Activated CD8-positive, alpha-beta T cell treated with anti-CD3 and anti-CD28 coated beads for 36 hours (primary cell): ENCODE measurements at regions not wholly inside any gene's neighbourhood (a gene's known extent, or its start where the extent isn't known, plus 50 kb on each side); places are given as distances from the start of the nearest gene placed in this dataset.
"Not testable (repeated sequence)": the region's sequence is repeated elsewhere in the genome, so short reads cannot be mapped to it uniquely, and the experiment has no call there.

Experiments
- ATAC-seq: fragments of 200-7000 bp; cut with Tn5 transposase; one replicate; pipeline ENCODE4 v1.10.0; 2021; ENCODE audit warnings: mild to moderate bottlenecking, moderate library complexity
- CTCF ChIA-PET: fragments of 350-600 bp; sonication (Branson Sonifier 250); formaldehyde crosslinking; loops from one replicate; lab custom pipeline; 2021; ENCODE audit warnings: antibody characterized with exemption; lab: Charles Lee
- POLR2A ChIA-PET: fragments of 350-600 bp; sonication (Branson Sonifier 250); formaldehyde crosslinking; loops from one replicate; lab custom pipeline; 2021; ENCODE audit warnings: antibody characterized with exemption; lab: Charles Lee
- DNase-seq: peaks from one replicate; pipeline ENCODE4 v3.0.0-alpha.2; 2020
- H3K27ac Mint-ChIP-seq: one replicate; pipeline ENCODE4 v1.8.0; 2021; ENCODE audit warnings: mild to moderate bottlenecking, mixed read lengths
- H3K27me3 Mint-ChIP-seq: one replicate; pipeline ENCODE4 v1.8.0; 2021; ENCODE audit warnings: mixed read lengths
- H3K36me3 Mint-ChIP-seq: one replicate; pipeline ENCODE4 v1.8.0; 2021; ENCODE audit warnings: low read depth, mixed read lengths
- H3K4me1 Mint-ChIP-seq: one replicate; pipeline ENCODE4 v1.8.0; 2021; ENCODE audit warnings: low read depth, mixed read lengths
- H3K4me3 Mint-ChIP-seq: one replicate; pipeline ENCODE4 v1.8.0; 2021; ENCODE audit warnings: mild to moderate bottlenecking, moderate library complexity, mixed read lengths
- H3K9me3 Mint-ChIP-seq: one replicate; pipeline ENCODE4 v1.8.0; 2021; ENCODE audit warnings: mixed read lengths
- intact Hi-C: fragments of 100-400 bp; cut with micrococcal nuclease; formaldehyde crosslinking; loops from one replicate; pipeline ENCODE4 v1.10.0; 2022
- TF ChIP-seq, protein P1 (sequence below): fragments of 200-600 bp; IDR thresholded peaks from one replicate; pipeline ENCODE4 v1.8.0; 2022; ENCODE audit warnings: antibody characterized with exemption, mild to moderate bottlenecking

DNA sequence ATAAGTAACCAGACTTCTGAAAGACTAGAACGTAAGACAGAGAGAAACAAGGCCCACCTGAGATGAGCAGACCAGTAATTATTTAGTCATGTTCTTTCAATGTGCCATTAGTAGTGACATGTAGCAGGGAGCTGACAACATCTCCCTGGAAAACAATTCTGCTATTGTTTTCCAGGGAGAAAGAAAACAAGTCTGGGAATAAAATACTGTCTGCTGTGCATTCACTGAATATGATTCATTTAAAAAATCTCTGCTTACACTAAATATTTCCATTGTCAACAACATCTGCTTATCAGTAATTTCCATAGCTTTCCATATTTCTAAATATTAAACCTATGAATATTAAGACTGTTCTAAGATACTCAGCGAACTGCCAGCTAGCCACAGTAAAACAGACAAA, 80.0 kb downstream of the VCAM1 start:
- TF ChIP-seq, protein P1, sequence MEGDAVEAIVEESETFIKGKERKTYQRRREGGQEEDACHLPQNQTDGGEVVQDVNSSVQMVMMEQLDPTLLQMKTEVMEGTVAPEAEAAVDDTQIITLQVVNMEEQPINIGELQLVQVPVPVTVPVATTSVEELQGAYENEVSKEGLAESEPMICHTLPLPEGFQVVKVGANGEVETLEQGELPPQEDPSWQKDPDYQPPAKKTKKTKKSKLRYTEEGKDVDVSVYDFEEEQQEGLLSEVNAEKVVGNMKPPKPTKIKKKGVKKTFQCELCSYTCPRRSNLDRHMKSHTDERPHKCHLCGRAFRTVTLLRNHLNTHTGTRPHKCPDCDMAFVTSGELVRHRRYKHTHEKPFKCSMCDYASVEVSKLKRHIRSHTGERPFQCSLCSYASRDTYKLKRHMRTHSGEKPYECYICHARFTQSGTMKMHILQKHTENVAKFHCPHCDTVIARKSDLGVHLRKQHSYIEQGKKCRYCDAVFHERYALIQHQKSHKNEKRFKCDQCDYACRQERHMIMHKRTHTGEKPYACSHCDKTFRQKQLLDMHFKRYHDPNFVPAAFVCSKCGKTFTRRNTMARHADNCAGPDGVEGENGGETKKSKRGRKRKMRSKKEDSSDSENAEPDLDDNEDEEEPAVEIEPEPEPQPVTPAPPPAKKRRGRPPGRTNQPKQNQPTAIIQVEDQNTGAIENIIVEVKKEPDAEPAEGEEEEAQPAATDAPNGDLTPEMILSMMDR: no peak
- H3K4me3 Mint-ChIP-seq: no peak overlapping the region

DNA sequence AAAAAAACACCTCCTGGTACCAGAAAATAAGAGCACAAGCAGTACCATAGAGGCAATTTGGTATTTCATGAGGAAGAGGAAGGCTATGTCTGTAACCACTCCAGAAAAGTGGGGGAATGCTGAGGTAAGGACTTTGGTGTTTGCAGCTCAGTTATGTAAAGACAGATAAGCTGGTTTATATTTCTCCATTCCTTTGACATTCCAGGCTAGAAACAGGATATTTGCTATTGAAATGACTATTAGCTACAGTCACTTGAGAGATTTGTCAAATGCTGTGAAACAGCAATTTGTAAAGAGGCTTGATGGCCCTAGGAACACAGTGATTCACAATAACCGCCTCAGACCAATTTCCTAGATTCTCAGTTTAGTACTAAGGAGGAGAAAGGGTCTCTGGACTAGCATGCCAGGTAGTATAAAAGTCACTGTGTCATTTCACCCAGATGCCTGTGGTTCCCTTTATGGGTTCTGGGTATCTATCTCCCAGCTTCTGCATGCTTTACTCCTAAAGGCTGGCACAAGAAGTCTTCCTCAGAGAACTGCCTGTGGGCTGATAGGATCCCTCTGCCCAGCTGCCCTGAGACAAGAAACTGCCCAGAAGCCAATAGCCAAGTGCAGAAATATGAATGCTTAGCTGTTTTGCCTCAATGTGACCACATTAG, 80.5 kb downstream of the VCAM1 start:
- no peak for DNase-seq
- Mint-ChIP-seq H3K4me3 (no peak overlapping the region), H3K9me3 (peaks cover 9% of the 10 kb centered on the region), H3K27me3 (peaks cover 11% of the 10 kb centered on the region), H3K27ac (no peak overlapping the region), H3K36me3 (no peaks in the 10 kb centered on the region), H3K4me1 (no peaks in the 10 kb centered on the region)
- intact Hi-C loops: no loop called here
- POLR2A ChIA-PET: no interaction called here
- ATAC-seq: no peak
- CTCF ChIA-PET: interaction anchor here (0.9 to 1.0 kb wide), 4 partner anchors 12 to 19 kb away, joined by 3 to 4 read pairs (median 3); no protein-coding TSS in a partner anchor
- TF ChIP-seq, protein P1: no peak

More for the DNA sequence above, 80.0 kb downstream of the VCAM1 start:
- DNase-seq (no peak), ATAC-seq (no peak)
- CTCF ChIA-PET: interaction anchor here (0.9 to 1.0 kb wide), 2 partner anchors 12 to 14 kb away, joined by 3 read pairs; no protein-coding TSS in a partner anchor
- H3K27ac Mint-ChIP-seq: no peak overlapping the region
- peaks cover 9% of the 10 kb centered on the region for H3K9me3 Mint-ChIP-seq
- POLR2A ChIA-PET: no interaction called here
- no peaks in the 10 kb centered on the region for H3K36me3 Mint-ChIP-seq
- H3K4me1 Mint-ChIP-seq: no peaks in the 10 kb centered on the region
- intact Hi-C loops: no loop called here
- peaks cover 11% of the 10 kb centered on the region for H3K27me3 Mint-ChIP-seq

- ATAC-seq, intact Hi-C loops: not testable (repeated sequence)
- CTCF ChIA-PET: interaction anchor here (1.0 kb wide), 1 partner anchor 10 kb away, joined by 4 read pairs; no protein-coding TSS in a partner anchor
Measured at GRCh38 chr1:100801256-100801655, 81.7 kb downstream of the VCAM1 start.

DNA sequence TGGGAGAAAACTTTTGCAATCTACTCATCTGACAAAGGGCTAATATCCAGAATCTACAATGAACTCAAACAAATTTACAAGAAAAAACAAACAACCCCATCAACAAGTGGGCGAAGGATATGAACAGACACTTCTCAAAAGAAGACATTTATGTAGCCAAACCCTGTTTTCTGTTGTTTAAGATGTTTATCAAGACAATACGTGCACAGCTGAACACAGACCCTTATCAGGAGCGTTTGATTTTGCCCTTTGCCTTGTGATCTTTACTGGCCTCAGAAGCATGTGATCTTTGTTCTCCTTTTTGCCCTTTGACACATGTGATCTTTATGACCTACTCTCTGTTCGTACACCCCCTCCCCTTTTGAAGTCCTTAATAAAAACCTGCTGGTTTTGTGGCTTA, 83.7 kb downstream of the VCAM1 start:
- CTCF ChIA-PET: not testable (repeated sequence)

More at GRCh38 chr1:100801256-100801655, 81.7 kb downstream of the VCAM1 start:
- H3K36me3 Mint-ChIP-seq, H3K4me3 Mint-ChIP-seq, H3K9me3 Mint-ChIP-seq, H3K27ac Mint-ChIP-seq, POLR2A ChIA-PET, DNase-seq, H3K4me1 Mint-ChIP-seq: not testable (repeated sequence)
- H3K27me3 Mint-ChIP-seq: peaks cover 12% of the 10 kb centered on the region

GRCh38 chr1:100806601-100807000, 87.1 kb downstream of the VCAM1 start:
- Mint-ChIP-seq H3K36me3 (no peaks in the 10 kb centered on the region), H3K4me1 (peaks cover 2% of the 10 kb centered on the region), H3K27ac (no peak overlapping the region), H3K4me3 (no peak overlapping the region), H3K9me3 (peaks cover 3% of the 10 kb centered on the region), H3K27me3 (peaks cover 5% of the 10 kb centered on the region)
- intact Hi-C loops: no loop called here
- ChIA-PET POLR2A (no interaction called here), CTCF (no interaction called here)
- TF ChIP-seq, protein P1: no peak
- no peak for DNase-seq
- ATAC-seq: no peak

More for the DNA sequence above, 83.7 kb downstream of the VCAM1 start:
- H3K36me3 Mint-ChIP-seq, ATAC-seq, H3K9me3 Mint-ChIP-seq, H3K4me1 Mint-ChIP-seq, intact Hi-C loops, H3K4me3 Mint-ChIP-seq, POLR2A ChIA-PET, DNase-seq, H3K27ac Mint-ChIP-seq, H3K27me3 Mint-ChIP-seq: not testable (repeated sequence)

- H3K9me3 Mint-ChIP-seq: no peaks in the 10 kb centered on the region
- no peak for DNase-seq
- intact Hi-C loops: no loop called here
- no peak overlapping the region for H3K4me3 Mint-ChIP-seq
- TF ChIP-seq, protein P1: no peak
- POLR2A ChIA-PET: no interaction called here
- H3K36me3 Mint-ChIP-seq: no peaks in the 10 kb centered on the region
- H3K27ac Mint-ChIP-seq: no peak overlapping the region
- CTCF ChIA-PET: interaction anchor here (1.0 to 1.5 kb wide), 2 partner anchors 10 to 59 kb away, joined by 3 to 4 read pairs; no protein-coding TSS in a partner anchor
- peaks cover 14% of the 10 kb centered on the region for H3K27me3 Mint-ChIP-seq
- ATAC-seq: no peak
- peaks cover 5% of the 10 kb centered on the region for H3K4me1 Mint-ChIP-seq
Measured at GRCh38 chr1:100810360-100810759, 84.3 kb downstream of the EXTL2 start.
